GM19351 (cell line): ENCODE measurements at regions not wholly inside any gene's neighbourhood (a gene's known extent, or its start where the extent isn't known, plus 50 kb on each side); places are given as distances from the start of the nearest gene placed in this dataset.

ENCODE experiments used
- ATAC-seq: cut with Tn5 transposase; IDR thresholded peaks from one replicate; pipeline ENCODE4 v1.9.1; 2021; ENCODE audit warnings: mild to moderate bottlenecking, moderate library complexity; ENCODE audit not compliant: unreplicated experiment

- no peak for ATAC-seq
Measured at GRCh38 chr13:106182404-106182803, 353.1 kb downstream of the EFNB2 start.

GRCh38 chr13:106178816-106179215 is 356.6 kb downstream of the EFNB2 start:
- ATAC-seq = no peak

GRCh38 chr13:106177146-106177545 is 358.3 kb downstream of the EFNB2 start:
- no peak for ATAC-seq

GRCh38 chr13:106176117-106176516 is 359.3 kb downstream of the EFNB2 start:
- ATAC-seq = no peak

GRCh38 chr13:106173891-106174610 is 361.4 kb downstream of the EFNB2 start:
- ATAC-seq = no peak

- no peak for ATAC-seq
Measured at GRCh38 chr13:106173346-106173745, 362.1 kb downstream of the EFNB2 start.

- ATAC-seq = no peak
Measured at GRCh38 chr13:106172176-106172905, 363.1 kb downstream of the EFNB2 start.

GRCh38 chr13:106163426-106163825 is 372.0 kb downstream of the EFNB2 start:
- no peak for ATAC-seq

- ATAC-seq = no peak
Measured at GRCh38 chr13:106161146-106161545, 374.3 kb downstream of the EFNB2 start.

- ATAC-seq = no peak
Measured at GRCh38 chr13:106159295-106160195, 375.9 kb downstream of the EFNB2 start.

- ATAC-seq = no peak
Measured at GRCh38 chr13:106156468-106156867, 379.0 kb downstream of the EFNB2 start.

- ATAC-seq = no peak
Measured at GRCh38 chr13:106155411-106155810, 380.1 kb downstream of the EFNB2 start.

GRCh38 chr13:106153876-106154275 is 381.6 kb downstream of the EFNB2 start:
- no peak for ATAC-seq

- no peak for ATAC-seq
Measured at GRCh38 chr13:106153041-106153440, 382.4 kb downstream of the EFNB2 start.

- no peak for ATAC-seq
Measured at GRCh38 chr13:106152047-106152446, 383.4 kb downstream of the EFNB2 start.

GRCh38 chr13:106151056-106151699 is 384.3 kb downstream of the EFNB2 start:
- ATAC-seq = no peak

- no peak for ATAC-seq
Measured at GRCh38 chr13:106145997-106146864, 389.2 kb downstream of the EFNB2 start.

- no peak for ATAC-seq
Measured at GRCh38 chr13:106145070-106145469, 390.4 kb downstream of the EFNB2 start.

GRCh38 chr13:106143930-106144709 is 391.3 kb downstream of the EFNB2 start:
- no peak for ATAC-seq
